ENCODE measurements at regions not wholly inside any gene's neighbourhood (a gene's known extent, or its start where the extent isn't known, plus 50 kb on each side); places are given as distances from the start of the nearest gene placed in this dataset.

DNA sequence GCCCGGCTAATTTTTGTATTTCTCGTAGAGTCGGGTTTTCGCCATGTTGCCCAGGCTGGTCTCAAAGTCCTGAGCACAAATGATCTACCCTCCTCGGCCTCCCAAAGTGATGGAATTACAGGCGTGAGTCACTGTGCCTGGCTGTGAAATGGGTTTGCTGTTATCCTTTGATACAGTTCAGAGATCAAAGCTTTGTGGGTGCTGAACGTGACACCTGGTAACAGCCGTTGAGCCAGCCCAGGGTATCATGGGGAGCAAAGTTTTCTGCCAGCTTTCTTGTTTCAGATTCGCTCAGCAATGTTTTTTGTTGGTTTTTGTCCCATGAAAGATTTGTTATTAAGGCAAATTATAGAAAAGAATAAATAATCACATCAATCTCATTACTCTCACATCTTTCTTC is 68.9 kb upstream of the LPAR1 start:
- DNase-seq (ENCODE audit: low spot score): no peak
- no peaks in the 10 kb centered on the region for H3K27me3 Mint-ChIP-seq (ENCODE audit: insufficient read depth, low read depth)
- TF ChIP-seq, protein P1, sequence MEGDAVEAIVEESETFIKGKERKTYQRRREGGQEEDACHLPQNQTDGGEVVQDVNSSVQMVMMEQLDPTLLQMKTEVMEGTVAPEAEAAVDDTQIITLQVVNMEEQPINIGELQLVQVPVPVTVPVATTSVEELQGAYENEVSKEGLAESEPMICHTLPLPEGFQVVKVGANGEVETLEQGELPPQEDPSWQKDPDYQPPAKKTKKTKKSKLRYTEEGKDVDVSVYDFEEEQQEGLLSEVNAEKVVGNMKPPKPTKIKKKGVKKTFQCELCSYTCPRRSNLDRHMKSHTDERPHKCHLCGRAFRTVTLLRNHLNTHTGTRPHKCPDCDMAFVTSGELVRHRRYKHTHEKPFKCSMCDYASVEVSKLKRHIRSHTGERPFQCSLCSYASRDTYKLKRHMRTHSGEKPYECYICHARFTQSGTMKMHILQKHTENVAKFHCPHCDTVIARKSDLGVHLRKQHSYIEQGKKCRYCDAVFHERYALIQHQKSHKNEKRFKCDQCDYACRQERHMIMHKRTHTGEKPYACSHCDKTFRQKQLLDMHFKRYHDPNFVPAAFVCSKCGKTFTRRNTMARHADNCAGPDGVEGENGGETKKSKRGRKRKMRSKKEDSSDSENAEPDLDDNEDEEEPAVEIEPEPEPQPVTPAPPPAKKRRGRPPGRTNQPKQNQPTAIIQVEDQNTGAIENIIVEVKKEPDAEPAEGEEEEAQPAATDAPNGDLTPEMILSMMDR (IDR thresholded peaks at IDR 0.05): no peak
- no peak for TF ChIP-seq EZH2 (IDR thresholded peaks at IDR 0.05)
- TF ChIP-seq EZH2phosphoT487 (IDR thresholded peaks at IDR 0.05): no peak

DNA sequence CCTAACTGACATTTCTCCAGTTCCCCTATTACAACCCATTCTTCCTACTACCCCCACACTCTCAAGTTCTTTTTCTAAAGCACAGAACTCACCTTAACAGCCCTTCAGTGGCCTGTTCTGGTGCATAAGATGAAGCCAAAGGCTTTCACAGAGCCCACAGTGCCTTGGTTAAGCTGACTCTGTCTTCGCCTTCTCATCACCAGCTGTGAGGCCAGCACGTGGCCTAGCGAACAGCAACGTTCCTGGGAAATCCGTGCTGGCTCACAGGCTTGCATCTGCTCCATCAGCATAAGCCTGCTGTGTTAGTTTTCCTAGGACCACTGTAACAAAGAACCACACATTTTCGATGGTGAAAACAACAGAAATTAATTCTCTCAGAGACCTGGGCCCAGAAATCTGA is 67.9 kb upstream of the LPAR1 start:
- no peaks in the 10 kb centered on the region for H3K27me3 Mint-ChIP-seq (ENCODE audit: insufficient read depth, low read depth)

More for the DNA sequence above, 68.9 kb upstream of the LPAR1 start:
- Histone ChIP-seq H2AFZ (replicated peaks) (no peak overlapping the region), H3K79me2 (ENCODE audit: low read depth) (no peaks in the 10 kb centered on the region), H3K4me2 (no peak overlapping the region), H3K27me3 (no peaks in the 10 kb centered on the region), H3F3A (ENCODE audit: low read depth) (no peaks in the 10 kb centered on the region), H3K4me1 (peaks cover 7% of the 10 kb centered on the region), H3K27ac (no peak overlapping the region), H4K20me1 (ENCODE audit: low read depth) (no peaks in the 10 kb centered on the region), H3K9ac (no peak overlapping the region), H3K4me3 (no peak overlapping the region), H3K36me3 (no peaks in the 10 kb centered on the region), H3K9me3 (ENCODE audit: low read depth) (no peaks in the 10 kb centered on the region)
- Mint-ChIP-seq H3K4me1 (peaks cover 4% of the 10 kb centered on the region), H3K27ac (no peak overlapping the region), H3K36me3 (no peaks in the 10 kb centered on the region), H3K4me3 (no peak overlapping the region), H3K9me3 (no peaks in the 10 kb centered on the region)

DNA sequence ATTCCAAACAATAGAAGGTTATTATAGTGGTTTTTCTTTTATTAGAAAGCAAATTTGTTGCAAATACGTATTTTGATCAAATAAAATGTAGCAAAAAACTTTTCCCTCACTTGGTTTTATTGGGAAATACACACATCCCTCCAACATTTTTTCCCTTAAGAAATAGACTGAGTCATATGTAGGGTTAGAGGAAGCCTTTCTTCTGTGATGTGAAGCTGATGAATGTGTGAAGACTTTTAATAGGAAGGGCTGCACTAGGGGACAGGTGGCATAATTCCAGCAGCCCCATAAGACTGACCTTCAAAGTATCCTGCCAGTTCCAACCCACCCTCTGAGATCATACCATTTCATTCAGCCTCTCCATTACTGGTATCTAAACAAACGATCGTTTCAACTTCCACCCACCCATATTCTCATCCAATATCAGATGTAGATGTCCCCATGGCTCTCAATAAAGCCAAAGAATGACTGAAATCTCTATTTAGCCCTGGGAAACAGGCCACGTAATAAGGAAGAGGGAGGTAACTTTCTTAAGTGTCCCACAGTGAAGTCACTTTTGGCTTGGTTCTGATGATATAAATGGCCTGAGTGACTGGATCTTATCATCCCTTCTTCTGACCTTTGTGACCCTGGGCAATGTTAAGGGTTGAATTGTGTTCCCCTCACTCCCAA is 64.7 kb upstream of the LPAR1 start:
- Histone ChIP-seq H3K79me2 (ENCODE audit: low read depth) (no peaks in the 10 kb centered on the region), H3F3A (ENCODE audit: low read depth) (peaks cover 32% of the 10 kb centered on the region), H3K4me1 (peaks cover 39% of the 10 kb centered on the region), H2AFZ (replicated peaks) (no peak overlapping the region), H3K4me3 (no peak overlapping the region), H3K27me3 (no peaks in the 10 kb centered on the region), H3K9ac (no peak overlapping the region), H4K20me1 (ENCODE audit: low read depth) (no peaks in the 10 kb centered on the region), H3K4me2 (no peak overlapping the region), H3K36me3 (no peaks in the 10 kb centered on the region), H3K27ac (no peak overlapping the region), H3K9me3 (ENCODE audit: low read depth) (no peaks in the 10 kb centered on the region)
- Mint-ChIP-seq H3K27me3 (ENCODE audit: insufficient read depth, low read depth) (no peaks in the 10 kb centered on the region), H3K9me3 (no peaks in the 10 kb centered on the region), H3K4me1 (peaks cover 20% of the 10 kb centered on the region), H3K4me3 (no peak overlapping the region), H3K36me3 (no peaks in the 10 kb centered on the region), H3K27ac (no peak overlapping the region)
- DNase-seq (ENCODE audit: low spot score): no peak
- TF ChIP-seq EZH2 (IDR thresholded peaks at IDR 0.05) (no peak), EZH2phosphoT487 (IDR thresholded peaks at IDR 0.05) (no peak)
- TF ChIP-seq, protein P1 (IDR thresholded peaks at IDR 0.05): no peak

More for the DNA sequence above, 67.9 kb upstream of the LPAR1 start:
- no peaks in the 10 kb centered on the region for H3K36me3 ChIP-seq
- H4K20me1 ChIP-seq (ENCODE audit: low read depth): no peaks in the 10 kb centered on the region
- Mint-ChIP-seq H3K9me3 (no peaks in the 10 kb centered on the region), H3K27ac (no peak overlapping the region), H3K4me3 (no peak overlapping the region), H3K4me1 (peaks cover 4% of the 10 kb centered on the region), H3K36me3 (no peaks in the 10 kb centered on the region)
- H3K4me1 ChIP-seq: peaks cover 14% of the 10 kb centered on the region
- peak; percentile 11 for DNase-seq (ENCODE audit: low spot score)
- no peak overlapping the region for H3K9ac ChIP-seq
- H3K4me2 ChIP-seq: no peak overlapping the region
- TF ChIP-seq, protein P1 (IDR thresholded peaks at IDR 0.05): no peak
- no peak for TF ChIP-seq EZH2phosphoT487 (IDR thresholded peaks at IDR 0.05)
- H3K27me3 ChIP-seq: no peaks in the 10 kb centered on the region
- H3F3A ChIP-seq (ENCODE audit: low read depth): no peaks in the 10 kb centered on the region
- peak overlapping the region; percentile 70 for H2AFZ ChIP-seq (replicated peaks)
- no peak overlapping the region for H3K27ac ChIP-seq
- no peaks in the 10 kb centered on the region for H3K9me3 ChIP-seq (ENCODE audit: low read depth)
- no peak overlapping the region for H3K4me3 ChIP-seq
- H3K79me2 ChIP-seq (ENCODE audit: low read depth): no peaks in the 10 kb centered on the region

Data from neural progenitor cell (in vitro differentiated cells).